D721Med (cell line): ENCODE measurements at regions not wholly inside any gene's neighbourhood (a gene's known extent, or its start where the extent isn't known, plus 50 kb on each side); places are given as distances from the start of the nearest gene placed in this dataset.
"Not testable (repeated sequence)": the region's sequence is repeated elsewhere in the genome, so short reads cannot be mapped to it uniquely, and the experiment has no call there.

Source experiments
- DNase-seq: peaks from one replicate; pipeline ENCODE4 v3.0.0; 2011; ENCODE audit warnings: low spot score; ENCODE audit not compliant: insufficient read length
- FAIRE-seq: peaks from 2 replicates; lab custom pipeline; 2011; peaks lifted over from hg19 to GRCh38; lab: Jason Lieb, UNC
- CTCF ChIP-seq: IDR thresholded peaks from 2 replicates; pipeline ENCODE4 v1.5.1; 2012; ENCODE audit warnings: mild to moderate bottlenecking, control low read depth; ENCODE audit not compliant: insufficient read depth; ENCODE audit errors: missing control alignments

GRCh38 chr14:31911160-31911559, 165.9 kb upstream of the ARHGAP5 start:
- TF ChIP-seq CTCF: no peak
- DNase-seq (no peak), FAIRE-seq (no peak)

DNA sequence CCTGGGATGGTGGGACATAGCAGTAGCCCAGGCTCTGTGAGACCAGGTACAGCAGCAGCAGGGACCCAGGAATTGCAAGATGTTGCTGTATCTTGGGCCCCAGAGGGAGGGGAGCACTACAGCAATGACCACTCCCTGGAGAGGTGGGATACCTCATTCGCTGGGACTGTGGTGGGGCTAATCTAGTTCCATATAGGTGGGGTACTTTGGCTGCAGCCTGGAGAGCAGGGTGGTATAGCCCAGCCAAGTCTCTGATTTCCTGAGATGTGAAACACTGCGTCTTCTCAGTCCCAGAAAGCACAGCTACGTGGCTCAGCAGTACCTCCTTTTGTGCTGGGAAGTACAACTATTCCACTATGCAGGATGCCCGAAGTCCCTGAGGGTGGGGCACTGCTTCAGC, 163.7 kb upstream of the ARHGAP5 start:
- no peak for DNase-seq
- TF ChIP-seq CTCF: no peak
- no peak for FAIRE-seq

DNA sequence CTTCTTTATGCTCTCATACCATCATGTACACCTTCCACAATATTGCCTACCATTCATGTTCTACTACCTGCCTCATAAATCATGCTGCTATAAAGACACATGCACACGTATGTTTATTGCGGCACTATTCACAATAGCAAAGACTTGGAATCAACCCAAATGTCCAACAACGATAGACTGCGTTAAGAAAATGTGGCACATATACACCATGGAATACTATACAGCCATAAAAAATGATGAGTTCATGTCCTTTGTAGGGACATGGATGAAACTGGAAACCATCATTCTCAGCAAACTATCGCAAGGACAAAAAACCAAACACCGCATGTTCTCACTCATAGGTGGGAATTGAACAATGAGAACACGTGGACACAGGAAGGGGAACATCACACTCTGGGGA, 158.8 kb upstream of the ARHGAP5 start:
- DNase-seq, FAIRE-seq: not testable (repeated sequence)

DNA sequence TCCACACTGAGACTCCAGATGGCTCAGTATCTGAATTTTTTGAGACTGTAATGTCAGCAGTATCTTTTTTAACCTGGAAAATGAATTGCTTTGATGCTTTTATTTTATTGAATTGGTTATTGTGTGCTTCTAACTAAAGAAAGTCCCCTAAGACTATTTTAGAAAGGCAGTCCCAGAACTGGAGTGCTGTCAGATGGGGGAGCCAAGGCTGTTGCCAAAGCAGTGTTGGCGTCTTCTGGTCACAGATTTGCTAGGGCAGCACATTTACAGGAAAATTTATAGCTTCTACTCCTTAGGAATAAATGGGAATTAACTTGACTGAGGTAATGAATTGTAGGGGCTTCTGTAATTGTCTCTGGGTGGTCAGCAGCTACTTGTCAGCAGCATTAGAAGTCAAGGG, 157.1 kb upstream of the ARHGAP5 start:
- DNase-seq (no peak), FAIRE-seq (no peak)
- TF ChIP-seq CTCF: no peak

DNA sequence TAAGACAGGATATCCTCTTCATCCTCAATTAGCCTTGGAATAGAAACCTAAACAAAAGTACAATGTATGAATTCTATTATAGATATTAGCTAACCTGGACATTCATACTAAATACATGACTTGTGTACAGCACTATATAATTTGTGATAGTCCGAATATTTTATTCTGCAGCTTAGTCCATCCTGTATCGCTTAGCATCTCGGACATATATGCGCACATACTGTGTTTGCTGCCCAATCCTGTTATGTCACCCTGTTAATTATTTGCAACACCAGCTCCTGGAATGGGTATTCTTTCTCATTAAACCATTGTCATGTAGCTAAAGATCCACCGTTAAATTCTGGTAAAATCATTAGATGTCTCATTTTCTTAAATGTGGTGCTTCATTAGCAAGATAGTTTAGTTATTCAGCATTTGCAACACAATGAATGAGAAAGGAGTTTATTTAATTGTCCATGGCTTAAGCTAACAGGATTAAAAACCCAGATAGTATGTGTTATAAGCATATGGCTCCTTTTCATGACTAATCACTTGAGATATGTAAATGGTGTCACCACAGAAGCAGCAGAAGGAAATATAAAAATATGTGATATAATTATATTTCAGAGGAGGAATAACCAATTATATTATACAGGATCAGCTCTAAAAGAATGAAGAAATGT, 156.0 kb upstream of the ARHGAP5 start:
- no peak for TF ChIP-seq CTCF
- DNase-seq (no peak), FAIRE-seq (peak; percentile 88)

DNA sequence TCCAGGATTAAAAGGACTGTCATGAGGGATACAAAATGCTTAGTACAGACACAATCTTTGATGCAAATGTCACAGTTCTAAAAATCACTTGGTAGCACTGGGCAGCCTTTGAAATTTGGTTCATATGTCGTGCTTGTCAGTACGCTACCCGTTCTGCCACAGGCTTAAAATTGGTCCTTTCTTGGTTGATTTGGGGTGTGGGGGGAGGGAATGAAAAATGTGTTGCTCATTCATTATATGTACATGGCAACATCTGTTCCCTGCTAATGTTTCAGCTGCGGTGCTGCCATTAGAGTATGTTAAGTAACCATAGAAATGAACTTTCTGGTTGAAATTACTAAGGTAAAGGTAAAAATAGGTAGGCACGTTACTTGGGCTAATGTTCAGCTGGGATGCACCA, 155.4 kb upstream of the ARHGAP5 start:
- TF ChIP-seq CTCF: no peak
- no peak for DNase-seq
- no peak for FAIRE-seq

DNA sequence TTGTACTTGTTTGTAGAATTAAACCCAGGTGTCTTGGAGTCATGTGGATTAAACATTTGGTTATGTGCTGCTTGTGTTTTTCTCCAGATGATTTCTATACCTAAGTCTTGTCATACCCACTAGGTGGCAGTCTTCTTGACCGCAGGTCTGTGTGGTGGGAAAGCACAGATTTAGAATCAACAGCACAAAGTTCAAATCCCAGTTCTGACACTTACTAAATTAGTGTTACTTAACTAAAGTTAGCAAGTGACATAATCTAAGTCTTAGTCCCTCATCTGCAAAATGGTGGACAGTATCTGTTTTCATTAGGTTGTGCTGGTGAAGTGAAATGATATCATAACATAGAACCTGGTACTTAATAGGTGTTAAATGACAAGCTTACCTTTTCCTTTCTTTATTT, 151.0 kb upstream of the ARHGAP5 start:
- DNase-seq (no peak), FAIRE-seq (peak; percentile 64)
- TF ChIP-seq CTCF: peak; percentile 52
